HUDEP-2 (cell line): ENCODE measurements at regions not wholly inside any gene's neighbourhood (a gene's known extent, or its start where the extent isn't known, plus 50 kb on each side); places are given as distances from the start of the nearest gene placed in this dataset.
"Not testable (repeated sequence)": the region's sequence is repeated elsewhere in the genome, so short reads cannot be mapped to it uniquely, and the experiment has no call there.

Source experiments
- DNase-seq, 76 experiments: peaks; one replicate each; lab custom pipeline; 2025; ENCODE audit not compliant: unreplicated experiment in 76 of 76; lab: John Stamatoyannopoulos, UW

- DNase-seq, result no peak
These were observed 176.4 kb upstream of the ANKRD55 start for GRCh38 chr5:56409331-56410190.

- DNase-seq, result no peak
These were observed 173.7 kb upstream of the ANKRD55 start for GRCh38 chr5:56406838-56407237.

GRCh38 chr5:56406221-56406620 is 173.1 kb upstream of the ANKRD55 start:
- DNase-seq, result no peak

GRCh38 chr5:56405116-56405908 is 172.2 kb upstream of the ANKRD55 start:
- no peak for DNase-seq

- DNase-seq, result peak in 7 of 76 experiments; percentile 4 to 32 (median 11)
These were observed 169.4 kb upstream of the ANKRD55 start for GRCh38 chr5:56402266-56403220.

GRCh38 chr5:56397796-56398195 is 164.7 kb upstream of the ANKRD55 start:
- DNase-seq, result not testable (repeated sequence)

- no peak for DNase-seq
These were observed 163.5 kb upstream of the ANKRD55 start for GRCh38 chr5:56396634-56397033.

- DNase-seq, result no peak
These were observed 156.1 kb upstream of the ANKRD55 start for GRCh38 chr5:56389261-56389660.

- no peak for DNase-seq
These were observed 155.3 kb upstream of the ANKRD55 start for GRCh38 chr5:56388229-56388985.

GRCh38 chr5:56386046-56386445 is 152.9 kb upstream of the ANKRD55 start:
- no peak for DNase-seq

- no peak for DNase-seq
These were observed 151.1 kb upstream of the ANKRD55 start for GRCh38 chr5:56384186-56384585.

- DNase-seq, result no peak
These were observed 150.6 kb upstream of the ANKRD55 start for GRCh38 chr5:56383761-56384160.

GRCh38 chr5:56382896-56383295 is 149.8 kb upstream of the ANKRD55 start:
- no peak for DNase-seq

- DNase-seq, result no peak
These were observed 144.4 kb upstream of the ANKRD55 start for GRCh38 chr5:56377573-56377972.

- no peak for DNase-seq
These were observed 143.0 kb upstream of the ANKRD55 start for GRCh38 chr5:56376128-56376527.

GRCh38 chr5:56375011-56375410 is 141.9 kb upstream of the ANKRD55 start:
- no peak for DNase-seq

GRCh38 chr5:56372491-56372890 is 139.4 kb upstream of the ANKRD55 start:
- DNase-seq, result not testable (repeated sequence)

- DNase-seq, result no peak
These were observed 136.3 kb upstream of the ANKRD55 start for GRCh38 chr5:56369361-56369811.

GRCh38 chr5:56367748-56368147 is 134.6 kb upstream of the ANKRD55 start:
- no peak for DNase-seq

GRCh38 chr5:56366986-56367385 is 133.9 kb upstream of the ANKRD55 start:
- no peak for DNase-seq
